Urinary bladder (tissue), 3 donors: ENCODE measurements at regions not wholly inside any gene's neighbourhood (a gene's known extent, or its start where the extent isn't known, plus 50 kb on each side); places are given as distances from the start of the nearest gene placed in this dataset.
"Not testable (repeated sequence)": the region's sequence is repeated elsewhere in the genome, so short reads cannot be mapped to it uniquely, and the experiment has no call there.

Experiments
- DNase-seq: peaks from one replicate; pipeline ENCODE4 v3.0.0-alpha.2; 2015; ENCODE audit errors: extremely low spot score
- H3K27ac ChIP-seq: one replicate; pipeline ENCODE4 v1.5.1; 2013; ENCODE audit warnings: low read depth, mild to moderate bottlenecking, moderate library complexity
- H3K36me3 ChIP-seq: one replicate; pipeline ENCODE4 v1.6.1; 2013; ENCODE audit warnings: mild to moderate bottlenecking, moderate library complexity; ENCODE audit not compliant: insufficient read depth
- H3K4me1 ChIP-seq: one replicate; pipeline ENCODE4 v1.6.1; 2013; ENCODE audit warnings: mild to moderate bottlenecking, moderate library complexity; ENCODE audit not compliant: insufficient read depth
- H3K4me3 ChIP-seq: one replicate; pipeline ENCODE4 v1.5.1; 2013; ENCODE audit warnings: low read depth, low read length
- WGBS: extraction: QIAGEN DNeasy Blood & Tissue Kit; methylation state at CpG from one replicate; pipeline ENCODE4 v1.1.7; 2013; 5-methylcytosine and 5-hydroxymethylcytosine counted together
- donor health status: healthy with polysubstance abuse.
- donor health status: healthy.

DNA sequence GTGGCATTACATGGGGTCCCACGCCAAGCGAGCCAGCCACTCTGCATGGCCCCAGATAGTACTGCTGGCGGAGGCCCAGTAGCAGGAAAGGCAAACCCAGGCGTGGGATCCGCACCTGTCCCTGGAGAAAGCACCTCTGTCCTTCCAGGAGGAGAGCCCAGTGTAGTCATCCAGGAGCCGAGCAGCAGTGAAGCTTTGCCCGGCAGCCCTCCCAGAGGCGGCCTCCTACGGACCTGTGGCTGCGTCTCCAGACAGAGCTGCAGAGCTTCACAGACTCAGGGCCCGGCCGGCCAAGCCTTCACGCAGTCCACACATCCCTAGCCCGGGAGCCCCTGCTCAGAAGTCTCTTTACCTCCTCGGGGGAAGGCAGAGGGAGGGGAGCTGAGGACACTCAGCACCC is 100.8 kb upstream of the PPP1R26 start:
- 87% methylated on average over 15 of the region's 15 CpGs for WGBS
- DNase-seq = no peak
- no peaks in the 10 kb centered on the region for H3K36me3 ChIP-seq
- H3K27ac ChIP-seq = no peak overlapping the region
- no peaks in the 10 kb centered on the region for H3K4me1 ChIP-seq
- H3K4me3 ChIP-seq = no peak overlapping the region

DNA sequence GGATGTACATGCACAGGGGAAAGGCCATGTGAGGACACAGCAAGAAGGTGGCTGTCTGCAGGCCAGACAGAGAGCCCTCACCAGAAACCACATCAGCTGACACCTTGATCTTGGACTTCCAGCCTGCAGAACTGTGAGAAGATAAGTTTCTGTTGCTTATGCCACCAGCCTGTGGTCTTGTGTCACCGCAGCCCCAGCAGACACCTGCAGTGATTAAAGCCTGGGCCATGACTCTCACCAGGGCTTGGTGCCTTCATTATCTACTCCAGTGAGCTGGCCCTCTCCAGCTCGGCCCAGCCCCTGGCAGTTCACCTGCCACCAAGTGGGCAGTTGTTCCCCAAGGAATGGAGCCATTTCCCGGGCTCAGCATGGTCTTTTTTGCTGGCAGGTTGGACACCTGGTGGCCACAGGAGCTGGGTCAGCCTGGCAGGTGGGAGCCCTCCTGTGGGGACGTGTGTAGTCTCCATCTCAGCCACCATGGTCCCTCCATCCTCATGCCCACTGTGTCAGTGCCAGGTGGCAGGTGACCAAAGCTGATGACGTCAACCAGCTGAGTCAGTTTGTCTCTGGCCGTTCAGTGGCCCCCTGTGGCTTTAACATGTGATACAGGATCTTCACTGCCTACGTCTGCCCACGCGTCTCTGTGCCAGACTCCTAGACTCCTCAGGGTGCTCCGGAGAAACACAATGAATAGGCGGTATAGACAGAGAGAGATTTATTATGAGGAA is 99.9 kb upstream of the PPP1R26 start:
- Histone ChIP-seq H3K36me3 (no peaks in the 10 kb centered on the region), H3K27ac (no peak overlapping the region), H3K4me1 (no peaks in the 10 kb centered on the region), H3K4me3 (no peak overlapping the region)
- WGBS = 83% methylated on average over 11 of the region's 11 CpGs
- no peak for DNase-seq

DNA sequence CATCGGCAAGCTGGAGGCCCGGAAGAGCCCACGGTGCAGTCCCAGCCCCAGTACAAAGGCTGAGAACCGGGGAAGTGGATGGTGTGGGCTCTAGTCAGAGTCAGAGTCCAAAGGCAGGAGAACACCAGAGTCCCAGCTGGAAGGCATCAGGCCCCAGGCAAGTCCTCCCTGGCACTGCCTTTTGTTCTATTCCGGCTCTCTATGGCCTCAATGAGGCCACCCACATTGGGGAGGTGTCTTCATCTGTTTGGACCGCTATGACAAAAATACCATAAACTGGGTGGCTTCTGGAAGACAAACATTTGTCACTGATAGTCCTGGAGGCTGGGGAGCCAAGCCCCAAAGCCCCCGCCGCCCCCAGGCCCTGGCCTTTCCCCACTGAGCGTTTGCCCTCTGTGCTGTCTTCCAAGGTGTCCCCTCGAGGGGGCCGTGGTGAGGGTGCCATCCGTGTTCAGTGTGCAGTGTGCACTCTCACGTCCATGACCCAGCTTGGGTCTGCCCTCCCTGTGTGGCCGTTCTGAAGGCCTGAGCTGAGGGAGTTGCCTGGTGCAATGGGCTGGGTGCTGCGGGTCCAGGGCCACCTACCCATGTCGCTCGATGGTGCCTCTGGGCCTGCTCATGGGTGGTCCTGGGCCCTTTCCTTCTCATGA is 99.1 kb upstream of the PPP1R26 start:
- no peaks in the 10 kb centered on the region for H3K4me1 ChIP-seq
- no peaks in the 10 kb centered on the region for H3K36me3 ChIP-seq
- 88% methylated on average over 17 of the region's 17 CpGs for WGBS
- no peak for DNase-seq
- H3K27ac ChIP-seq = no peak overlapping the region
- H3K4me3 ChIP-seq = no peak overlapping the region

DNA sequence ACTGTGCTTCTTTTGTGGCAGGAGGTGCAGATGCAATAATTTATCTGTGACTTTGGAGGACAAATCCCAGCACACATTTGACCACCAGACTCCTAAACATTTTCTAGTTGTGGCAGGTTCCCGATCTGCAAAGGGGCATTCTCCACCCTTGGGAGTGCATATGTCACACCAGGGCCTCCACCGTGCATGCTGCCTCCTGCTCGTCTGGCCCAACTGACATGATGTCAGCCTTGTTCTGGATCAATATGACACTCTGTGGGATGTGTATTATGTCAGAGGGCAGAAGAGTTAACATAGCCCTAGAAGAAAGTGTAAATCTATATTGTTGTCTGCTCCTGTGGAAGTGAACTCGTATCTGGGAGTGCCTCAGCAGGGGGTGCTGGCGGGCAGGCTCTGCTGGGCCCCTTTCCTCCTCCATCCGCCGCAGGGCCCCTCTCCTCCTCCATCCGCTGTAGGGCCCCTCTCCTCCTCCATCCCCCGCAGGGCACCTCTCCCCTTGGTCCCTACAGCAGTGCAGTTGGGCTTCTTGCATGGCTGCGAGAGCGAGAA is 97.7 kb upstream of the PPP1R26 start:
- Histone ChIP-seq H3K27ac (no peak overlapping the region), H3K4me3 (no peak overlapping the region), H3K4me1 (no peaks in the 10 kb centered on the region), H3K36me3 (no peaks in the 10 kb centered on the region)
- WGBS = 72% methylated on average over 11 of the region's 11 CpGs
- DNase-seq = no peak

DNA sequence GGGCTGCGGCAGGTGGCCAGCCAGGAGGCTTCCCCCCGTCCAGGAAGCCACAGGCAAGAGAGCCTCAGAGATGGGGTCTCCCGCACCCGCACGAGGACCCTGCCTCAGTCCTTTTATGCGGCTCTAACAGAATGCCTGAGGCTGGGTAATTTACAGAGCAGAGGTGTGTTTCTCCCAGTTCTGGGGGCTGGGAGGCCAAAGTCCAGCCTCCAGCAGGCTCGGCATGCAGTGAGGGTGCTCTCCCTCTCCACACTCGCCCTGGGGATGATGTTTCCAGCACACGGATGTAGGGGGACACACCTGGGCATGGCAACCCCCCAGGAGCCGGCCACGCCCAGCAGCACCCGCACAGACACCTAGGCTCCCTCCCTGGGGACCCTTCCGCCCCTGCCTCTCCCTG is 95.4 kb upstream of the PPP1R26 start:
- no peak for DNase-seq
- 73% methylated on average over 13 of the region's 13 CpGs for WGBS
- Histone ChIP-seq H3K4me3 (no peak overlapping the region), H3K36me3 (no peaks in the 10 kb centered on the region), H3K27ac (no peak overlapping the region), H3K4me1 (no peaks in the 10 kb centered on the region)

- not testable (repeated sequence) for H3K27ac ChIP-seq, H3K4me1 ChIP-seq, H3K4me3 ChIP-seq, DNase-seq, H3K36me3 ChIP-seq
- 79% methylated on average over 7 of the region's 7 CpGs for WGBS
These were observed 94.7 kb upstream of the PPP1R26 start for GRCh38 chr9:135384815-135385405.

GRCh38 chr9:135385793-135386192 is 93.8 kb upstream of the PPP1R26 start:
- Histone ChIP-seq H3K27ac (no peak overlapping the region), H3K36me3 (no peaks in the 10 kb centered on the region), H3K4me1 (no peaks in the 10 kb centered on the region), H3K4me3 (no peak overlapping the region)
- no peak for DNase-seq
- WGBS = 61% methylated on average over 7 of the region's 7 CpGs

- Histone ChIP-seq H3K27ac (no peak overlapping the region), H3K36me3 (no peaks in the 10 kb centered on the region), H3K4me3 (no peak overlapping the region), H3K4me1 (no peaks in the 10 kb centered on the region)
- DNase-seq = no peak
- 78% methylated on average over 8 of the region's 8 CpGs for WGBS
These were observed 91.6 kb upstream of the PPP1R26 start for GRCh38 chr9:135387976-135388375.

GRCh38 chr9:135388530-135388929 is 91.1 kb upstream of the PPP1R26 start:
- WGBS = 86% methylated on average over 8 of the region's 8 CpGs
- Histone ChIP-seq H3K4me3 (no peak overlapping the region), H3K27ac (no peak overlapping the region), H3K36me3 (no peaks in the 10 kb centered on the region), H3K4me1 (no peaks in the 10 kb centered on the region)
- DNase-seq = no peak

- DNase-seq = no peak
- no peaks in the 10 kb centered on the region for H3K4me1 ChIP-seq
- whole genome bisulfite sequencing = 79% methylated on average over 12 of the region's 12 CpGs
- H3K4me3 ChIP-seq = no peak overlapping the region
- no peak overlapping the region for H3K27ac ChIP-seq
- no peaks in the 10 kb centered on the region for H3K36me3 ChIP-seq
These were observed 87.8 kb upstream of the PPP1R26 start for GRCh38 chr9:135391759-135392158.

DNA sequence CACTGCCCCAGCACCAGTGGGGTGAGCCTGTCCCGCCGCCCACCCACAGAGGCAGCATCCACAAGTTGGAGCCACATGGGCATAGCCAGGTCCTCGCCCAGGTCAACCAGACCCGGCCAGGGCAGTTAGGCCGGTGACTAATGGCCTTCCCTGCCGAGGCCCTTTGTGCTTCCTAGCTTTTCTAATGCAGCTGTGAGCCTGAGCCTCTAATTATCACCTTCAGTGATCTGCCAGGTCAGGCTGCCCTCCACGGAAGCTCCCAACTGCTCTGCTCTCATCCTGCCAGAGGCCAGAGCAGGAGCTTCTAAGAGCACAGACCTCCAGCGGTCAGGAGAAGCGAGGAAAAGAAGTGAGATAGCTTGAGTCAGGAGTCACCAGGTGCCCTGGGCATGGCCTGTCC is 87.1 kb upstream of the PPP1R26 start:
- DNase-seq = no peak
- Histone ChIP-seq H3K4me3 (no peak overlapping the region), H3K36me3 (no peaks in the 10 kb centered on the region), H3K27ac (no peak overlapping the region), H3K4me1 (no peaks in the 10 kb centered on the region)
- 49% methylated on average over 9 of the region's 9 CpGs for WGBS

GRCh38 chr9:135394131-135394530 is 85.5 kb upstream of the PPP1R26 start:
- H3K27ac ChIP-seq = no peak overlapping the region
- no peaks in the 10 kb centered on the region for H3K36me3 ChIP-seq
- no peak overlapping the region for H3K4me3 ChIP-seq
- WGBS = 80% methylated on average over 7 of the region's 7 CpGs
- no peak for DNase-seq
- no peaks in the 10 kb centered on the region for H3K4me1 ChIP-seq

DNA sequence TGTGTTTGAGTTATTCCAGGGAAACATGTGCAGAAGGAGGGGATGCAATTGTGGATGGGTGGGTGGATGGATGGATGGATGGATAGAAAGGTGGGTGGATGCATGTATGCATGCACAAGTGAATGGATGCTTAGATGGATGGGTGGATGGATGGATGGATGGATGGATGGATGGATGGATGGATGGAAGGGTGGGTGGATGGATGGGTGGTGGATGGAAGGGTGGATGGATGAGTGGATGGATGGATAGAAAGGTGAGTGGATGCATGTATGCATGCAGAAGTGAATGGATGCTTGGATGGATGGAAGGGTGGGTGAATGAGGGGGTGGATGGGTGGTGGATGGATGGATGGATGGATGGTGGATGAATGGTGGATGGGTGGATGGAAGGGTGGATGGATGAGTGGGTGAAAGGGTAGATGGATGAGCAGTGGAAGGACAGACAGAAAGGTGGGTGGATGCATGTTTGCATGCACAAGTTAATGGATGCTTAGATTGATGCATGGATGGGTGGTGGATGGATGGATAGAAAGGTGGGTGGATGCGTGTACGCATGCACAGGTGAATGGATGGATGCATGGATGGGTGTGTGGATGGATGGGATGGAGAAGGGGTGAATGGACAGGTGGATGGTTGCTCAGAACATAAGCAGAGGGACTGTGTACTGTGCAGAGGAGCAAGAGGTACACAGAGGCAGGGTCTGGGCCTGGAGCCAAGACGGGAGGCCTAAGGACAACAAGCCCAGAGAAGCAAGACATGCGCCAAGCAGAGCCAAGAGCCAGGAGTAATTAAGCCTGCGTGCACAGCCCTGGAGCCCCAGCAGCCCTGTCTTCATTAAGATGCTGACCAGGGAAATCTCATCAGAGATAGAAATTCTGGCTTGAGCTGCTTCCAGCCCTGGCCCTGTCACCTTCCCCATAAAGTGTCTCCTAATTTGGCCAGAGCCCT is 84.6 kb upstream of the PPP1R26 start:
- H3K4me3 ChIP-seq = no peak overlapping the region
- H3K27ac ChIP-seq = no peak overlapping the region
- no peaks in the 10 kb centered on the region for H3K4me1 ChIP-seq
- 77% methylated on average over 5 of the region's 5 CpGs for WGBS
- H3K36me3 ChIP-seq = no peaks in the 10 kb centered on the region
- DNase-seq = no peak
